ENCODE measurements at regions not wholly inside any gene's neighbourhood (a gene's known extent, or its start where the extent isn't known, plus 50 kb on each side); places are given as distances from the start of the nearest gene placed in this dataset.

DNA sequence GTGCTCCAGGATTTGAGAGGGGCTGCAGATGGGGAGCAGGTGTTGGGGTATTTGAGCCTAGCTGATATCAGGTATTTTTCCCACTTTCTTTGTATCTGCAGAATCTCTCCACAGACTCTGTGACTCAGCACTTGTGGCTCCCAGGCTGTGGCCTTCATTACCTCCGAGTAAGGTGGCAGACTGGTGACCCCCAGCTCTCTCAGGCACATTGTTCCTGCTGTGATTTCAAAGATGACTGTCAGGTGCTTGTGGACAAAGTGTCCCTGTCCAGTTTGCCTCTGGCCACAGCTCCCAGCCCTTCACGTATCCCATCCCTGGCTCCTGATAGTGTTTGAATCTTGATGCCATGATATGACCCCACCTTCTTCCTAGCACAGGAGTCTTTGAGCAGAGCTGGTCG lies 396.8 kb upstream of the PODXL start:
- H3K4me3 ChIP-seq: no peak overlapping the region
- 62 to 64% methylated on average over 3 of the region's 3 CpGs for WGBS, 2 donors
- no peaks in the 10 kb centered on the region for H3K27me3 ChIP-seq
- H3K36me3 ChIP-seq (replicated peaks in 1 of 2; ENCODE audit: insufficient read depth in 1 of 2, low read depth in 2 of 2): no peaks in the 10 kb centered on the region
- no peaks in the 10 kb centered on the region for H3K9me3 ChIP-seq
- no peak overlapping the region for H3K27ac ChIP-seq
- no peak for TF ChIP-seq POLR2A (IDR thresholded peaks at IDR 0.05)
- TF ChIP-seq, protein P1, sequence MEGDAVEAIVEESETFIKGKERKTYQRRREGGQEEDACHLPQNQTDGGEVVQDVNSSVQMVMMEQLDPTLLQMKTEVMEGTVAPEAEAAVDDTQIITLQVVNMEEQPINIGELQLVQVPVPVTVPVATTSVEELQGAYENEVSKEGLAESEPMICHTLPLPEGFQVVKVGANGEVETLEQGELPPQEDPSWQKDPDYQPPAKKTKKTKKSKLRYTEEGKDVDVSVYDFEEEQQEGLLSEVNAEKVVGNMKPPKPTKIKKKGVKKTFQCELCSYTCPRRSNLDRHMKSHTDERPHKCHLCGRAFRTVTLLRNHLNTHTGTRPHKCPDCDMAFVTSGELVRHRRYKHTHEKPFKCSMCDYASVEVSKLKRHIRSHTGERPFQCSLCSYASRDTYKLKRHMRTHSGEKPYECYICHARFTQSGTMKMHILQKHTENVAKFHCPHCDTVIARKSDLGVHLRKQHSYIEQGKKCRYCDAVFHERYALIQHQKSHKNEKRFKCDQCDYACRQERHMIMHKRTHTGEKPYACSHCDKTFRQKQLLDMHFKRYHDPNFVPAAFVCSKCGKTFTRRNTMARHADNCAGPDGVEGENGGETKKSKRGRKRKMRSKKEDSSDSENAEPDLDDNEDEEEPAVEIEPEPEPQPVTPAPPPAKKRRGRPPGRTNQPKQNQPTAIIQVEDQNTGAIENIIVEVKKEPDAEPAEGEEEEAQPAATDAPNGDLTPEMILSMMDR (IDR thresholded peaks at IDR 0.05): no peak
- H3K4me1 ChIP-seq: no peaks in the 10 kb centered on the region
- intact Hi-C loops (cut with DNase I): no loop called here
- ATAC-seq: no peak
- no peak for DNase-seq

DNA sequence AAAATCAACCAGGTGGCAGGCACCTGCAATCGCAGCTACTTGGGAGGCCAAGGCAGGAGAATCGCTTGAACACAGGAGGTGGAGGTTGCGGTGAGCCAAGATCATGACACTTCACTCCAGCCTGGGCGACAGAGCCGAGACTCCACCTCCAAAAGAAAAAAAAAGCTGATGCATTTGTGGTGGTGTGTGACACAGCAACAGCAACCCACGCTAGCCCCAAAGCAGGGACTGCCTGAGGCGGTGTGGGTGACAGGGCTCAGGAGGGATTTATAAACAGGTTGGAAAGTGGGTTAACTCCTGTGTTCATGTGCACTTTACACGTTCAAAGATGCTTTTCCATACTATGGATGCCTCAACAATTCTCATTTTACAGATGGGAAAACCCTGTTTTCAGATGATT lies 395.9 kb upstream of the PODXL start:
- Histone ChIP-seq H3K4me3 (no peak overlapping the region), H3K27me3 (no peaks in the 10 kb centered on the region), H3K36me3 (replicated peaks in 1 of 2; ENCODE audit: insufficient read depth in 1 of 2, low read depth in 2 of 2) (no peaks in the 10 kb centered on the region), H3K4me1 (no peaks in the 10 kb centered on the region), H3K27ac (no peak overlapping the region), H3K9me3 (no peaks in the 10 kb centered on the region)
- TF ChIP-seq, protein P1 (IDR thresholded peaks at IDR 0.05): no peak
- no peak for TF ChIP-seq POLR2A (IDR thresholded peaks at IDR 0.05)
- DNase-seq: no peak
- no peak for ATAC-seq
- intact Hi-C loops (cut with DNase I): no loop called here
- 78 to 84% methylated on average over 8 of the region's 8 CpGs for WGBS, 2 donors

DNA sequence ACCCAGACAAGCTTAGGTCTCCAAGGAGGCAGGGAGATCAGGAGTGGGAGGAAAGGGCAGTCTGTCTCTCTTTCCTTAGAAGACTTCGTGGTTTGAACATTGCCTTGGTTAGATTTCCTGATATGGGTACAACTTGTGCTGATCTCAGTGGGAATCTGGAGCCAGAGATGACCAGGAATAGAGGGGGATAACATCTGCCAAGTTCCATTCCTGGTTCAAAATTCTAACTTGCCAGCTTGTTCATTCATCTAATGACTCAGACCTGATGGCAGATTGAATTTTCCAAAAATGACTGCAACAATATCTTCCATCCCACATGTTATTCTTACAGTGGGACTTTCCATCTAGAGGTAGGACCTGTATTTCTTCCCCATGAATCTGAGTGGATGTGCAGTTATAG lies 394.3 kb upstream of the PODXL start:
- Histone ChIP-seq H3K4me3 (no peak overlapping the region), H3K27ac (no peak overlapping the region), H3K9me3 (no peaks in the 10 kb centered on the region), H3K36me3 (replicated peaks in 1 of 2; ENCODE audit: insufficient read depth in 1 of 2, low read depth in 2 of 2) (no peaks in the 10 kb centered on the region), H3K4me1 (peaks cover under 1% of the 10 kb centered on the region), H3K27me3 (no peaks in the 10 kb centered on the region)
- intact Hi-C loops (cut with DNase I): no loop called here
- DNase-seq: no peak
- TF ChIP-seq POLR2A (IDR thresholded peaks at IDR 0.05): no peak
- TF ChIP-seq, protein P1 (IDR thresholded peaks at IDR 0.05): no peak
- ATAC-seq: no peak
- 45 to 48% methylated on average over 1 of the region's 1 CpG for WGBS, 2 donors

DNA sequence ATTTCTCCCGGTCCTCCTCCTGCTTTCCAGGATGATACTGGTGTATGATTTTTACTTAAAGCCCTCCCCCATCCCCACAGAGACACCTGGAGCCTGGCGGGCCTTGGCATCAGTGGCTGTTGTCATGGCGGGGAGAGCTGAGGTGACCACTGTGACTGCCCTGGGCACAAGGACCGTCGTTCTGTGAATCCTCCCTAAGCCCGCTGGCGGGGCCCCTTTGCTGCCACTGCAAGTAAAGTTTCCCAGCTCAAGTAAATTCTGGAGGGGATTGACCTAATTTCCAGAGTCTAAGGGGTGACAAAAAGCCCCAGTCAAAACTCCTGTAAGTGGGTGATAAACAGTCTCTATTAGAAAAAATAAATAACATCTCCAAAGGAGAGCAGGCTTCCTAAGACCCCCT lies 393.2 kb upstream of the PODXL start:
- Histone ChIP-seq H3K36me3 (replicated peaks in 1 of 2; ENCODE audit: insufficient read depth in 1 of 2, low read depth in 2 of 2) (no peaks in the 10 kb centered on the region), H3K27ac (no peak overlapping the region), H3K4me3 (no peak overlapping the region), H3K27me3 (peaks cover 0 to 6% of the 10 kb centered on the region in 2 donors), H3K4me1 (peaks cover 8% of the 10 kb centered on the region), H3K9me3 (no peaks in the 10 kb centered on the region)
- TF ChIP-seq POLR2A (IDR thresholded peaks at IDR 0.05): no peak
- TF ChIP-seq, protein P1 (IDR thresholded peaks at IDR 0.05): no peak
- ATAC-seq (no peak), DNase-seq (no peak)
- 71 to 75% methylated on average over 2 to 7 of the region's 7 CpGs for WGBS, 2 donors
- intact Hi-C loops (cut with DNase I): loop anchor here (5.0 kb wide), 1 partner anchor 628 kb away; the partner anchor contains the start of gene PLXNA4

DNA sequence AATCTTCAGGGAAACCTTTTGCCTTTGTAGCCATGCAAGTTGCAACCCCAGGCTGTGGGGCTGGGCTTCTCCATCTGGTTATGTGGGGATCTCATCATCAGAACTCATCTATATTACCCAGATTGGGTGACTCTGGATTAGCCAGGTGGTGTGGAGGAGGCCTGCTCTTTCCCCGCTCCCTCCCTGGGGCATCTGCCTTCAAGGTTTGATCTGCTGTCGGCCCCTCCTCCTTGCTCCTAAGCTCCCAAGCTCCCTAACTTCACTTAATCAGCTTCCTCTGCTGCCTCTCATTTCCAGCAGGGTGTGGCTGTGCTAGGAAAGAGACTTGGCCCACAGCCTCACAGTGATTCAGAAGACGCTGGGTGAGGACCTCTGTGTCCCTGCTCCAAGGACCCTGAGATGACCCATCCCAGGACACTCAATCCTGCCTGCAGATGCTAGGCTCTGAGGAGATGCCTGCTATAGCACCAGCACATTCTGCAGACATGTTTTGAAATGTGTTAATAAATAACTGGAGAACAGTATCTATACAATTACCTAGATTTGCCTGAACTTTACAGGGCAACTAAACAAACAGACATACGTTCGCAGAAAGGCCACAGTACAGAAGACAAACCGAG lies 392.1 kb upstream of the PODXL start:
- no peak overlapping the region for H3K4me3 ChIP-seq
- intact Hi-C loops (cut with DNase I): loop anchor here (5.0 kb wide), 1 partner anchor 629 kb away; the partner anchor contains the start of gene PLXNA4
- no peak overlapping the region for H3K27ac ChIP-seq
- WGBS, 2 donors: 42% methylated on average over 6 of the region's 6 CpGs
- H3K9me3 ChIP-seq: no peaks in the 10 kb centered on the region
- H3K4me1 ChIP-seq: peaks cover 8% of the 10 kb centered on the region
- H3K27me3 ChIP-seq: peaks cover 0 to 10% of the 10 kb centered on the region in 2 donors
- DNase-seq: peak in 1 of 4 donors; percentile 10
- ATAC-seq: no peak
- TF ChIP-seq POLR2A (IDR thresholded peaks at IDR 0.05): no peak
- TF ChIP-seq, protein P1 (IDR thresholded peaks at IDR 0.05): no peak
- H3K36me3 ChIP-seq (replicated peaks in 1 of 2; ENCODE audit: insufficient read depth in 1 of 2, low read depth in 2 of 2): no peaks in the 10 kb centered on the region

Data from body of pancreas (tissue), 4 donors.